ENCODE measurements at regions not wholly inside any gene's neighbourhood (a gene's known extent, or its start where the extent isn't known, plus 50 kb on each side); places are given as distances from the start of the nearest gene placed in this dataset.
"Not testable (repeated sequence)": the region's sequence is repeated elsewhere in the genome, so short reads cannot be mapped to it uniquely, and the experiment has no call there.

DNA sequence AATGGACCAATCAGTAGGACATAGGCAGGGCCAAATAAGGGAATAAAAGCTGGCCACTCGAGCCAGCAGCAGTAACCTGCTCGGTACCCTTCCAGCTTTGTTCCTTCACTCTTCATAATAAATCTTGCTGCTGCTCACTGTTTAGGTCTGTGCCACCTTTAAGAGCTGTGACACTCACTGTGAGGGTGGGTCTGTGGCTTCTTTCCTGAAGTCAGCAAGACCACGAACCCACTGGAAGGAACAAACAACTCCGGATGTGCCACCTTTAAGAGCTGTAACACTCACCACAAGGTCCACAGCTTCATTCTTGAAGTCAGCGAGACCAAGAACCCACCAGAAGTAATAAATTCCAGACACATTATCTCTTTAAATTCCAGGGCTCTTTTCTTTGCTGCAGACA, 1922.3 kb upstream of the PCDH20 start:
- no peak for DNase-seq

DNA sequence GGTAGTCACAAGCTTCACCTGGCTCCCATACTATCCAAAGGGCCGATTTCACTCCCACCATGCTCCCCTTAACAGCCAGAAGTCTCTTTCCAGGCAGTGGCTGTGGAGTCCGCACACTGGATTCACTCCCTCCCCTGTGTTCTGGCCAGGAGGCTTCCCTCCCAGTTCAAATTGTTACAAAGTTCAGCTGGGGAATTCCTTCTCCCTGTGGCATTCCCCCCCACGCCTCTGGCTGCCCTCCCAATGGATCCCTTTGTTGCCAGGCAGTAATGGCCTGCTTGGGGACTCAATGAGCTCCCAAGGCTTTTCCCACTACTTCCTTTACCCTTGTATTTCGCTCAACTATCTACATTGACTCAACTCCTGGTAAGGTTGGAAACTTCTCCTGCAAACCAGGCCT, 1921.4 kb upstream of the PCDH20 start:
- DNase-seq, result no peak

DNA sequence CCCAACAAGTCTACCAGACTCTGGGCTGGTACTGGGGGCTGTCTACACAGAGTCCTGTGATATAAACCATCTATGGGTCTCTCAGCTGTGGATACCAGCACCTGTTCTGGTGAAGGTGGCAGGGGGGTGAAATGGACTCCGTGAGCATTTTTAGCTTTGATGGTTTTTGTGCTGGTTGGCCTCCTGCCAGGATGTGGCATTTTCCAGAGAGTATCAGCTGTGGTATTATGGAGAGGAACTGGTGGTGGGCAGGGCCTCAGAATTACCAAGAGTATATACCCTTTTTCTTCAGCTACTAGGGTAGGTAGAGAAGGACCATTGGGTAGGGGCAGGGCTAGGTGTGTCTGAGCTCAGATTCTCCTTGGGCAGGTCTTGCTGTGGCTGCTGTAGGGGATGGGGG, 1920.9 kb upstream of the PCDH20 start:
- DNase-seq, result no peak

DNA sequence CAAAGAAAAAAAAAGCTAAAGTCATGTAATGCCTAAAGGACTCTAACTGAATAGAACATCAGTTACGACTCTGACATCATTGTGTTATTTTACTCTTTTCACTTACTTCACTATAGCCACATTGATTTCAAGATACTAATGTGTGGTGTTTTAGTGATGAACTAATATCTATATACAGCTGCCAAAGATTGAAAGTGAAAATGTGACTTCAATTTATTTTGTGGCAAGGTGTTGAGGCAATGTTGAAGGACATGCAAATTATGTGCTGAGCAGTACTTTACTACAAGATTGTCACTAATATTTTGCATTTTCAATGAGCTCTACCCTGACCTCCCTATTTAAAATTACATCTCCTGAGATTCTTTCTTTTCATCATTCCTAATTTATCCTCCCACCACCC, 1911.9 kb upstream of the PCDH20 start:
- no peak for DNase-seq

DNA sequence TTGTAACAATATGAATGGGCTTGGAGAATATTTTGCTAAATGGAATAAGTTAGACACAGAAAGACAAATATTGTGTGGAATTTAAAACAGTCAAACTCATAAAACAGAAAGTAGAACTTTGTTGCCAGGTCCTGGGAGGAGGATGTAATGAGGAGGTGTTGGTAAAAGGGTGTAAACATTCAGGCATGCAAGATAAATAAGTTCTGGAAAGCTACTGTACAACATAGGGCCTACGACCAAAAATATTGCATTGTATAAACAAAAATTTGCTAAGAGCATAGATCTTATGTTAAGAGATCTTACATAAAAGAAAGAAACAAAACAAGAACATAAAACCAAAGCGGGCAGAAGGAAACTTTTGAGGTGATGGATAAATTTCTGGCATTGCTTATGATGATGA, 1907.8 kb upstream of the PCDH20 start:
- no peak for DNase-seq

DNA sequence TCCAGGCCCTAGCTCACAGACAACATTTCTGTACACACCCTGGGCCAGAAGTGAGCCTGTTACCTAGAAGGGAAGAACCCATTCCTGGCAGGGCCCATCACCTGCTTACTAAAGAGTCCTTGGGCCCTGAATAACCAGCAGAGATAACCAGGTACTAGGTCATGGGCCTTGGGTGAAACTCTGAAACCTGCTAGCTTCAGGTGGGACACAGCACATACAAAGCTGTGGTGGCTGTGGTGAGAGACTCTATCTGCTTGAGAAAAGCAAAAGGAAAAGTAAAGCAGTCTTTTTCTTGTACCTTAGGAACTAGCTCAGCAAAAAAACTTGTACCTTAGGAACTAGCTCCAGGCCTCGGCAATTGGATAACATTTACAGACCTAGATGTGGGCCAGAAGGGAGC, 1895.9 kb upstream of the PCDH20 start:
- no peak for DNase-seq

DNA sequence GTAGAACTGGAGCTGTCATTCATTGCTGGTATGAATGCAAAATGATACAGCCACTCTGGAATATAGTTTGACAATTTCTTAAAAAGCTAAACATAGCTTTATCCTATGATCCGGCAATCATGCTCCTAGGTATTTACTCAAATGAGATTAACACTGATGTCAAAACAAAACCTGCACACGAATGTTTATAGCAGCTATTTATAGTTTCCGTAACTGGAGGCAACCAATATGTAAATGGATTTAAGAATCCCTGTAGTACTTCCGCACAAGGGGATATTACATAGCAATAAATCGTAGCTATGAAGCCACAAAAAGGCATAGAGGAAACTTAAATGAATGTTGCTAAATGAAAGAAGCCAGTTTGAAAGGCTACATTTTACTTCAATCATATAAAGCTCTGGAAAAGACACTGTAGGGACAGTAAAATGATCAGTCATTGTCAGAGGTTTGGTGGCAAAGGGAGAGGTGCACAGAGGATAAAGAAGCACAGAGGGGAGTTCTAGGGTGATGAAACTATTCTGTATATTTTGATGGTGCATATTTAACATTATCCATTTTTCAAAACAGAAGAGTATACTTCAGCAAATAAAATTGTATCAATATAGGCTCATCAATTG, 1893.0 kb upstream of the PCDH20 start:
- DNase-seq, result no peak

DNA sequence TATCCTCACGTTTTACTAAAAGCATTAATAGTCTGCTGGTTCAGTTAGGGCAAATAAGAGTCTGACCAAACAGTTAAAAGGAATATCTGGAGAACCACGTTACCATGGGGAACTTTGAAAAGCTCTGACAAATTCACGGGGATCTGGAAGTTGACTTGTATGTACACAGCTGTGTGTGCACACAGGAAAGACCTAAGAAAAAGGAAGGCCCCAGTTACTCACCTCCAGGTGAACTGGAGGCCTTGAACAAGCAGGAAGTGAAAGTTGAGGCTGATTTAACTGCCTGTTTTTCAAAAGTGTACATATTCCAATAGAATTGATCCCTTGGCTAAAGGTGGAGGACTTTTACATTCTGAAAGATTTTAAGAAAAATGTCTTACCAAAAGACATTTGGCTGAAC, 1891.6 kb upstream of the PCDH20 start:
- DNase-seq, result no peak

DNA sequence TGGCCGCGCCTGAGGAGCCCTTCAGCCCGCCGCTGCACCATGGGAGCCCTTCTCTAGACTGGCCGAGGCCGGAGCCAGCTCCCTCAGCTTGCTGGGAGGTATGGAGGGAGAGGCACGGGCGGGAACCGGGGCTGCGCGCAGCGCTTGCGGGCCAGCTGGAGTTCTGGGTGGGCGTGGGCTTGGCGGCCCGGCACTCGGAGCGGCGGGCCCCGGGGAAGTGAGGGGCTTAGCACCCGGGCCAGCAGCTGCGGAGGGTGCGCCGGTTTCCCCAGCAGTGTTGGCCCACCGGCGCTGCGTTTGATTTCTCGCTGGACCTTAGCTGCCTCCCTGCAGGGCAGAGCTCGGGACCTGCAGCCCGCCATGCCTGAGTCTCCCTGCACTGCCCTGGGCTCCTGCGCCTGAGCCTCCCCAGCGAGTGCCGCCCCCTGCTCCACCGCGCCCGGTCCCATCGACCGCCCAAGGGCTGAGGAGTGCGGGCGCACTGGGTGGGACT, 1890.0 kb upstream of the PCDH20 start:
- no peak for DNase-seq

DNA sequence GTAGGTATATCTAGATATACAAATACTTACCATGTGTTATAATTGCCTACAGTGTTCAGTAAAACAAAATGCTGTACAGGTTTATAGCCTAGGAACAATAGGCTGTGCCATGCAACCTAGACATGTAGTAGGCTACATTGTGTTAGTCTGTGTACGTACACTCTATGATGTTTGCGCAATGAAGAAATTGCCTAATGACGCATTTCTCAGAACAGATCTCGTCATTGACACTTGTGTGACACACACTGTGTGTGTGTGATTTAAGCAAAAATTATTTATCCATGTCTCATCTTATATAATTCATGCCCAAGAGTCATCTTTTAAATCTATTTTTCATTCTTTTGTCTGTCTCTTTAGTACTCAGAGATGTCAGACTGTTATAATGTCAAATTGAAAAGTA, 1888.8 kb upstream of the PCDH20 start:
- DNase-seq, result no peak

DNA sequence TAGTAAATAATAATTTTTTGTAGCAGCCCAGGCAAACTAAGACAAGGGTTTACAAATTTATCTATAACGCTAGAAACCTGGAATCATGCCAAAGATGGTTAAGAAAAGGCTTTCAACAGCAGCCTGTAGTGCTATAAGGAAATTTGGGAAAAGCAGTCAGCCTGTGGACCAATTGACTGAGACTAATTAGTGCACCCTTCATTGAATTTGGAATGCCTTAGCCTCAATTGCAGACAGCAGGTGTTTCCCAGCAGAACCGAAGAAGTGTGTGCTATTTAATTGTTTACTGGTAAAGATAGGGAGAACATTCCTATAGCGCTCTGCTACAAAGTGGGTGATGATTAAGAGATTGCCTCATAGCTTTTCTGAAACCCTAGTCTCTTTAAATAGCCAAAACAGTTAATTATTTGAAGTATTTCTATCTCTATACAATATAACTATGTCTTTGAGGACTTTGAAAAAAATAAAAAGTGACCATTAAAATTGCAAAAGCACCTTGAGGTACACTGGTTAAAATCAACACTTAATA, 1884.3 kb upstream of the PCDH20 start:
- DNase-seq, result no peak

DNA sequence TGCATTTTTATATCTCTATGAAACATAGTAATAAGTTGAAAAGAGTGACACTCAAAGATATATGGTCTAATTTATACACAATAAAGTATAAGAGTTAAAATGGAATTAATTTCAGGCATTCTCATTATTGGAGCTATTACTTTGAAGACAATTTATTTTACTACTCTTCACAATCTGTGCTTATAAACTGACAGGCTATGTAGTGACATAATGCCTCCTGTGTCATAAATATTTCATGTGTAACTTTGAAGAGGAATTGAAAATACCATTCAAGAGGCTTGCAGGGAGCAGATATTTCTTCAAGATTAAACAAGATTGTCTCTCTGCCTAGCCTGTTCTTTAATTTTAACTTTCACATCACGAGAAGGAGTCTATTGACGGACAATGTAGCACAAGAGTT, 1881.5 kb upstream of the PCDH20 start:
- no peak for DNase-seq

DNA sequence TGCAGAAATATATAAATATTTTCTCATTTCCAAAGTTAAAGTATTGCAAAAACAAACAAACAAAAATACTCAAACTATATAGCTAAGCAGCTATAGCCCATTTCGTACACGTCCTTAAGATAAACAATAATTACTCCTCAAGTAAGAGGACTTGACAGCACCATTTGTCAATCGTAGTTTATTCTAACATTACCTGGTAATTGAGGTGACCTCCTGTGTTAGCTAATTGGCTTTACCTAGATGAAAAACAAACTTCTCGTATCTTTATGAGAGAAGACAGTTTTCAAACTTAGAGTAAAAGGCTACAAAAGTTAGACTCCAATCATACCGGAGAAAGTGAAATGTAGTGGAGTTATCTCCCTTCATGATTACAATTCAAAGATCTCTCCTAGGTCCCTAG, 1876.1 kb upstream of the PCDH20 start:
- no peak for DNase-seq

DNA sequence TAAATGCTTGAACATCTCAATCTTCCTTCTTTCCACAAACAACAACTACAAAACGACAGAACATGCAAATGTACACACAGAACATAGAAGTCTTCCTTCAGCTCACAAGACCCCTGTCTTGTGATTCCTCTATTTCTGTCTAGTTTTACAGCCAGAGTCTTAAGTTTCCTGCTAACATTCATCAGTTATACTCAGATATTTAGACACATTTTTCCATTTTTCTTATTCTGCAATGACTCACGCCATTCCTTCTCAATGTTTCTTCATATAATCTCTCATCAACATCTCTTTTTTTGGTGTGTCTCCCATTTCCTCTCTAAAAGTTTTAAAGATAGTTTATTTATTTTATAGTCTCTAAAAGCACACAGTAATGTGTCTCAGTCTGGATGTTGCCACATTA, 1872.9 kb upstream of the PCDH20 start:
- DNase-seq, result no peak

DNA sequence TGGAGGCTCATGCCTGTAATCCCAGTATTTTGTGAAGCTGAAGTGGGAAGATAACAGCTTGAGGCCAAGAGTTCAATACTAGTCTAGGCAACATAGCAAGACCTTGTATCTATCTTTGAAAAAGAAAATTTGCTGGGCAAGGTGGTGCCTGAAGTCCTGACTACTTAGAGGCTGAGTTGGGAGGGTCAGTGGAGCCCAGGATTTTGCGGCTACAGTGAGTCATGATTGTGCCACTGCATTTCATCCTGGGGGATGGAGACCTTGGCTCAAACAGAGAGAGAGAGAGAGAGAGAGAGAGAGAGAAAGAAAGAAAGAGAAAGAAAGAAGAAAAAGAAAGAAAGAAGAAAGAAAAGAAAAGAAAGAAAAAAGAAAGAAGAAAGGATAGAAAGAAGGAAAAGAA, 1872.3 kb upstream of the PCDH20 start:
- no peak for DNase-seq

DNA sequence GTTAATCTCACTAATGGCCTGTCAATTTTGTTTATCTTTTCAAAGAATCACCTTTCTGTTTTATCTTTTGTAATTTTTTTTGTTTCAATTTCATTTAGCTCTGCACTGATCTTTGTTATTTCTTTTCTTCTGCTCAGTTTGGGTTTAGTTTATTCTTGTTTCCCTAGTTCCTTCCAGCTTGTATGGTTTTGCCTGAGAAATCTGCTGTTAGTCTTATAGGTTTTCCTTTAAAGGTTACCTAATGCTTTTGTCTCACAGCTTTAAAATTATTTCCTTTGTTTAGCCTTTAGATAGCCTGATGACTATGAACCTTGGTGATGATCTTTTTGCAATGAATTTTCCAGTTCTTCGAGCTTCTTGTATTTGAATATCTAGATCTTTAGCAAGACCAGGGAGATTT, 1869.8 kb upstream of the PCDH20 start:
- DNase-seq, result no peak

DNA sequence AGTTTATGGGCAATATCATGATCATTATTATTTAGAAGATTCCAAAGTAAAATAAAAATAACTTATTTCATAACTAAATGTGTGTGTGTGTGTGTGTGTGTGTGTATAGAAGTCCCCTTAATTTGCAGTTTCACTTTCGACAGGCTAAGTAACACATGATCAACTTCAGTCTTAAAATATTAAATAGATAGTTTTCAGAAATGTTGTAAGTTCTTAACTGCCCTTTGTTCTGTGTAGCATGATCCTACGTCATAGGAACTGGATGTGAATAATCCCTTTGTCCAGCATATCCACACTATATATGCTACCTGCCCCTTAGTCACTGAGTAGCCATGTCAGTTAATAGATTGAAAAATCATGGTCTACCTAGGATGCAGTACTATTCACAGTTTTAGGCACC, 1863.5 kb upstream of the PCDH20 start:
- no peak for DNase-seq

DNA sequence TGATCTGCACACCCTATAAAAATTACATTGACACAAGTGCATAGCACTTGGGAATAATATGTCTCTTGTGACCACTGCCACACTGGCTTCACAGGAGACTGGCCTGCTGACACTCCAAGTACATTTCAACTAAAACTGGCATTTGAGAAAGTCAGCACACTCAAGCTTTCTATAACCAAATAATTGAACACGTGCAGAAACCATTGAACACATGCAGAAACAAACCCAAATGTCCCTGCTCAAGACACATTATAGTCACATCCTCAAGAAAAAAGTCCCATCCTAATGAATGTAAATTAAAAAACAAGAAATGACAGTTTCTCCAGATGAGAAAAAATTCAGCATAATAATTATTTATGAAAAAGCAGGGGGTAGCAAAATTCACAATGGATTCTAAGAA, 1859.1 kb upstream of the PCDH20 start:
- DNase-seq, result no peak

DNA sequence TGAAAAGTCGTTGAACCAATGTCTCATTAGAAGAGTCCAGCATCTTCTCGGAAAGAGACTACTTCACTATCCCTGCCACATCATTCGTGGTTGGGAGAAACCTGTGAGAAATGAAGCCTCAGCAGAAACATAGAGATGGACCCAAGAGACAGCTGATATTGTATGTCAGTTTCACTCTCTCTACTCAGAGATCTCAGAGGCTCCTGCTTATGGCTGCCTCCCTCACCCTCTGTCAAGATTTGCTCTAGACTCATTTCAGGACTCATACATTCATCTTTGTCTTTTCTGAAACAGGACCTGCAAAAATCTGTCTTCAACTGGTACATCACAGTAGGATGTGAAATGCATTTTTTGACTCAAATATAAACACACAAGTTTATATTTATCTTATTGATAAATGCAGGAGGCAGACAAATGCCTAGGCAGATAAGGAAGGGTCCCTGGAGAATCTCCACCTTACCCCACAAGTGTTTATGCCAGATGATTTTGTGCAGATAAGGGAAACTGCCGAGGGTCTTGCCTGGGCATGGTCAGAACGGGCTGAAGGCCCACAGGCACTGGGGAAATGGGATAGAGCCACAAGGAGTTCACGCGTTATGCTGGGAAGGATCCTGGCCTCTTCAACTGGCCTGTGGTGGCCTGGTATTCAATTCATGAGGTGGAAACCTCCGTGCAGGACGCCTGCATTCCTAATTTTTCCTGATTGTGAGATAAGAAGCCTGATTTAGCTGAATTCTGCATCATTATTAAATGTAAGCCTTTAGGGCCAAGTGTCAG, 1834.0 kb upstream of the PCDH20 start:
- no peak for DNase-seq

DNA sequence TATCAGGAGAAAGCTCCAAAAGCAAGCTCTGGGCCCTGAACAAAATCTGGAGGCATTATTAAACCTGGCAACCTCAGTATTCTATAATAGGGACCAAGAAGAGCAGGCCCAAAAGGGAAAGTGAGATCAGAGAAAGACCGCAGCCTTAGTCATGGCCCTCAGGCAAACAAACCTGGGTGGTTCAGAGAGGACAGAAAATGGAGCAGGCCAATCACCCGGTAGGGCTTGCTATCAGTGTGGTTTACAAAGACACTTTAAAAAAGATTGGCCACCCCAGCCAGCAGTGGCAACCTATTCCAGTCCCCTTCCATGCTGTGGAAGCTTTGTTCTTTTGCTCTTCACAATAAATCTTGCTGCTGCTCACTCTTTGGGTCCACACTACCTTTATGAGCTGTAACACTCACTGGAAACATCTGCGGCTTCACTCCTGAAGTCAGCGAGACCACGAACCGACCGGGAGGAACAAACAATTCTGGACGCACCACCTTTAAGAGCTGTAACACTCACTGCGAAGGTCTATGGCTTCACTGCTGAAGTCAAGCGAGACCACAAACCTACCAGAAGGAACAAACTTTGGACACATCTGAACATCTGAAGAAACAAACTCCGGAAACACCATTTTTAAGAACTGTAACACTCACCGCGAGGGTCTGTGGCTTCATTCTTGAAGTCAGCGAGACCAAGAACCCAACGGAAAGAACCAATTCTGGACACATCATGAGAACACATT, 1821.2 kb upstream of the PCDH20 start:
- not testable (repeated sequence) for DNase-seq

DNA sequence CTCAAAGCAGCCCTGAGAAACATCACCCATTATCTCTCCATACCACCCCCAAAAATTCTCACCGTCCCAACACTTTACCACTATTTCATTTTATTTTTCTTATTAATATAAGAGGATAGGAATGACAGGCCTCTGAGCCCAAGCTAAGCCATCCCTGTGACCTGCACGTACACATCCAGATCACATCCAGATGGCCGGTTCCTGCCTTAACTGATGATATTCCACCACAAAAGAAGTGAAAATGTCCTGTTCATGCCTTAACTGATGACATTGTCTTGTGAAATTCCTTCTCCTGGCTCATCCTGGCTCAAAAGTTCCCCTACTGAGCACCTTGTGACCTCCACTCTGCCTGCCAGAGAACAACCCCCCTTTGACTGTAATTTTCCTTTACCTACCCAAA, 1802.9 kb upstream of the PCDH20 start:
- DNase-seq, result not testable (repeated sequence)

DNA sequence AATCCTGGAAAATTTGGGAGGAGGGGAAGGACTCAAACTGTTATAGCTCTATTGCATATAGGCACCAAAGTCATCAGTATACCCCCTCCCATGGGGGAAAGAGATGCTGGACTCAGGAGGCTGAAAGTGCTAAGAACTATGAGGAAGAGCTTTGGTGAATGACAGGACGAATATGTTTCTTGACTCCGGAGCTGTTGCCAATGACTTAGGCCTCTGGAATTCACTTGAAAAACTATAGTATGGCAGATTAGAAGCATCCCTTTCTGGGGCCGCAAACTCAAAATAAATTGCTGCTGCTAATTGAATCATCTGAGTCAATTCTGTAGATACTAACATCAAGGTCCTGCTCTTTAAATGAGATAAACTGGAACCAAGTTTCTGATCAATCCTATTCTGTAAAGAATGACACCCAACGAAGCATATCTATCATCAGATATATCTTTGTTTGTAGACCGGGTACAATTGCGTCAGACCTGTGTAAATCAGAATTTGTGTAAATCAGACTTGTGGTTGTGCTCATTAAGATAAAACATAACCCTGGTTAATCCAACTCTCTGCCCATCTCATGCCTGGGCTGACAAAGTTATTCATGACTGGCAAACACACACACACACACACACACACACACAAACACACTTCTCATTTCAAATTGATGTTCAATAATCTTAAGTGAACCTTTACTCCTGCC, 1793.8 kb upstream of the PCDH20 start:
- no peak for DNase-seq

DNA sequence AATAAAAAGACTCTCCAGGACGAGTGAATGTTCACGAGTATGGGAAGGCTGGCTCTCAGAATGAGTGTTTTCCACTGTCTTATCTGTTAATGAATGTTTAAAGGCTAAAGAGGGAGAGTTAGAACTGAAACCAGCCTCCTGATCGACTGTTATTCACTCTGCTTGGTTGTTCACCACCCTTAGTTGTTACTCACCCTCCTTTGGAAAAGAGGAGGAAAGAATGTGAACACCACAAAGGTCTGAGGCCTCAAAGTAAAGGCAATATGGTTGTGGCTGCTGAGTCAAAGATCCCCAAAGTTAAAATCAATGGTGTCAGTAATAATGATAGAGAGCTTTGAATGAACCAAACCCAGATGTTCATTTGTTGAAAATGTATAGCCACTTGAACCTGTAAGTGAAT, 1793.2 kb upstream of the PCDH20 start:
- no peak for DNase-seq
